Endothelial cell of umbilical vein (primary cell): ENCODE measurements at regions not wholly inside any gene's neighbourhood (a gene's known extent, or its start where the extent isn't known, plus 50 kb on each side); places are given as distances from the start of the nearest gene placed in this dataset.

Source experiments
- BruUV-seq: library from RNA; stranded (reverse); fragments of 400-500 nt; replicated peaks from 2 replicates; lab custom pipeline; 2021; lab: Mats Ljungman, UMichigan
- CTCF ChIA-PET: fragments of 300-600, 350-600 bp; sonication (Branson Sonifier 250); formaldehyde crosslinking; loops from one replicate; lab custom pipeline; 2021; ENCODE audit warnings: antibody characterized with exemption, inconsistent platforms; lab: Charles Lee
- POLR2A ChIA-PET: fragments of 300-600, 350-600 bp; sonication (Branson Sonifier 250); formaldehyde crosslinking; loops from one replicate; lab custom pipeline; 2021; ENCODE audit warnings: antibody characterized with exemption, inconsistent platforms; lab: Charles Lee
- DNase-seq: peaks from one replicate; pipeline ENCODE4 v3.0.0-alpha.2; 2011; ENCODE audit warnings: low read depth, low spot score
- FAIRE-seq: peaks from 2 replicates; lab custom pipeline; 2011; peaks lifted over from hg19 to GRCh38; lab: Jason Lieb, UNC
- H2AFZ ChIP-seq: 2 replicates; pipeline ENCODE4 v1.6.0; 2012; ENCODE audit warnings: low read depth, low read length, control low read depth, inconsistent platforms
- H3K27ac ChIP-seq: 2 replicates; pipeline ENCODE4 v1.5.1; 2011; ENCODE audit warnings: low read depth, mild to moderate bottlenecking, control low read depth, low read length, moderate library complexity; ENCODE audit not compliant: insufficient read depth
- H3K27me3 ChIP-seq, 2 experiments: 2 replicates each; pipeline versions ENCODE4 v1.6.0 to v1.6.1; 2011; ENCODE audit warnings: low read length in 2 of 2, mixed read lengths in 1 of 2; ENCODE audit not compliant: control insufficient read depth in 2 of 2, insufficient read depth in 2 of 2
- H3K36me3 ChIP-seq, 2 experiments: 2 replicates in 1 of 2; 3 replicates in 1 of 2; pipeline ENCODE4 v1.5.1; 2011; ENCODE audit warnings: low read length in 2 of 2, mild to moderate bottlenecking in 1 of 2, moderate library complexity in 1 of 2; ENCODE audit not compliant: control insufficient read depth in 2 of 2, insufficient read depth in 2 of 2; ENCODE audit errors: extremely low read depth in 1 of 2
- H3K4me1 ChIP-seq: 3 replicates; pipeline ENCODE4 v1.5.1; 2011; ENCODE audit warnings: mild to moderate bottlenecking, low read length; ENCODE audit not compliant: control insufficient read depth, insufficient read depth; ENCODE audit errors: extremely low read depth
- H3K4me2 ChIP-seq: 2 replicates; pipeline ENCODE4 v1.6.1; 2011; ENCODE audit warnings: low read length, control low read depth, mixed read lengths; ENCODE audit not compliant: insufficient read depth
- H3K4me3 ChIP-seq, 3 experiments: fragments of 200-600 bp in 1 of 3; sonication (generic), shearing (Covaris generic) in 1 of 3; replicated peaks in 1 of 3; 2 replicates each; pipeline ENCODE4 v1.5.1; 2011 to 2016; ENCODE audit warnings: control low read depth in 3 of 3, low read length in 3 of 3, mild to moderate bottlenecking in 2 of 3, inconsistent platforms in 1 of 3, low read depth in 1 of 3, moderate library complexity in 1 of 3; ENCODE audit not compliant: insufficient read depth in 1 of 3
- H3K79me2 ChIP-seq: 2 replicates; pipeline ENCODE4 v1.6.0; 2012; ENCODE audit warnings: low read length, inconsistent platforms; ENCODE audit not compliant: control insufficient read depth, insufficient read depth
- H3K9ac ChIP-seq: replicated peaks from 2 replicates; pipeline ENCODE3; 2011; ENCODE audit warnings: low read length, control low read depth; ENCODE audit not compliant: insufficient read depth; ENCODE audit errors: extremely low read depth
- H3K9me1 ChIP-seq: replicated peaks from 3 replicates; pipeline ENCODE4 v1.6.0; 2011; ENCODE audit warnings: mild to moderate bottlenecking, low read length; ENCODE audit not compliant: control insufficient read depth, insufficient read depth; ENCODE audit errors: extremely low read depth
- H3K9me3 ChIP-seq: replicated peaks from 2 replicates; pipeline ENCODE4 v1.5.1; 2012; ENCODE audit warnings: low read length, inconsistent platforms; ENCODE audit not compliant: control insufficient read depth, insufficient read depth
- H4K20me1 ChIP-seq: replicated peaks from 2 replicates; pipeline ENCODE3; 2011; ENCODE audit warnings: mild to moderate bottlenecking, low read length; ENCODE audit not compliant: control insufficient read depth, insufficient read depth; ENCODE audit errors: extremely low read depth
- CTCF ChIP-seq, 2 donors: IDR thresholded peaks; 1 replicate in 1 of 2; 2 replicates in 1 of 2; pipeline ENCODE4 v1.5.1; 2011; ENCODE audit warnings: low read length in 2 of 2, mild to moderate bottlenecking in 2 of 2, moderate library complexity in 2 of 2, control low read depth in 1 of 2, inconsistent platforms in 1 of 2, low read depth in 1 of 2; ENCODE audit not compliant: insufficient read depth in 1 of 2; ENCODE audit errors: extremely low read depth in 1 of 2
- EZH2 ChIP-seq: IDR thresholded peaks from 2 replicates; pipeline ENCODE4 v1.6.1; 2012; ENCODE audit warnings: borderline replicate concordance, low read depth, mild to moderate bottlenecking, moderate library complexity, low read length, inconsistent platforms; ENCODE audit not compliant: severe bottlenecking
- FOS ChIP-seq: IDR thresholded peaks from 2 replicates; pipeline ENCODE4 v1.6.1; 2011; ENCODE audit warnings: mild to moderate bottlenecking, low read length, moderate library complexity, borderline replicate concordance; ENCODE audit not compliant: insufficient read depth
- GATA2 ChIP-seq: IDR thresholded peaks from 2 replicates; pipeline ENCODE4 v1.7.0; 2011; ENCODE audit warnings: low read depth, mild to moderate bottlenecking, moderate library complexity, mixed read lengths, low read length; ENCODE audit not compliant: insufficient read length, insufficient read depth
- JUN ChIP-seq: IDR thresholded peaks from 2 replicates; pipeline ENCODE4 v1.6.1; 2011; ENCODE audit warnings: borderline replicate concordance, low read depth; ENCODE audit not compliant: insufficient read length, insufficient read depth
- MYC ChIP-seq: IDR thresholded peaks from one replicate; pipeline ENCODE4 v1.6.1; 2011; ENCODE audit warnings: mild to moderate bottlenecking, low read depth, low read length
- POLR2A ChIP-seq: IDR thresholded peaks from 2 replicates; pipeline ENCODE4 v1.6.1; 2012; ENCODE audit warnings: low read depth, mild to moderate bottlenecking, control low read depth, low read length
- POLR2AphosphoS5 ChIP-seq: IDR thresholded peaks from 2 replicates; pipeline ENCODE4 v1.6.1; 2012; ENCODE audit warnings: low read depth, mild to moderate bottlenecking, control low read depth, low read length, moderate library complexity; ENCODE audit not compliant: insufficient read depth
- dilution Hi-C: fragments of 300-500 bp; cut with MboI; formaldehyde crosslinking; loops from one replicate; pipeline ENCODE4 v1.15.0; 2019; ENCODE audit warnings: low sequenced_read_pairs; ENCODE audit not compliant: extremely low pct_ligation_motif_present
- intact Hi-C: fragments of 100-400 bp; cut with micrococcal nuclease; formaldehyde crosslinking; loops from one replicate; pipeline ENCODE4 v1.10.0; 2022
- TF ChIP-seq, protein P1 (sequence below): IDR thresholded peaks from 2 replicates; pipeline ENCODE4 v1.6.1; 2011; ENCODE audit not compliant: insufficient read depth, insufficient read length

DNA sequence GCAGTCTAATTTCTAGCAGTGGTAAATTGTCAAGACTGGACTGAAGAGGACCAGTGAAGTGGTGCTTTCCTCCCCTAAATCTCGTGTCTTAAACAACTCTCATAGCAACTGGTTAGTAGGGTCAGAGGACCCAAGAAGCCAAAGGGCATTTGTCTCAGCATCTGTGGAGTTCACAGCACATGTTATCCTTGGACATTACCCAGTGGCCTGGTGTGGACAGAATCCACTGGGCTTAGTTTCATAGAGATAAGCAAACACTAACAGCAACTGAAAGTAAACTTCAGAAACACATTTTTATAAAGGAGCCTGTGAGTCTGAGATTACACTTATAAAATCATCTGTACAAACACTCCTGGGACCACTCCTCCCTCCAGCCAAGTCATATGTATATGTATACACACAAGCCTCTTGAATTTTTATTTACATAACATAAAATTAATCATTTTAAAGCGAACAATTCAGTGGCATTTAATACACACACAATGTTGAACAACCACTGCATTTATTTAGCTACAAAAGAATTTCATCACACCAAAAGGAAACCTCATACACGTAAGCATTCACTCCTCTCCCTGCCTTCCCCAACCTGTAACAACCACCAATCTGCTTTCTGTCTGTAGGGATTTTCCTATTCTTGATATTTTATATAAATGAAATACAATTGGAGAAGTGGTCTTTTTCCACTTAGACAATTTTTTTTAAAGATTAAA, 457.8 kb downstream of the RASEF start:
- CTCF ChIA-PET = interaction anchor here (2.1 to 2.4 kb wide), 2 partner anchors 1082 to 1293 kb away, joined by 7 to 9 read pairs; no protein-coding TSS in a partner anchor
- no peak for DNase-seq

More for the DNA sequence above, 457.8 kb downstream of the RASEF start:
- Histone ChIP-seq H3K4me1 (no peaks in the 10 kb centered on the region), H3K9me3 (no peaks in the 10 kb centered on the region), H3K9ac (no peak overlapping the region), H3K4me3 (no peak overlapping the region), H3K27me3 (no peaks in the 10 kb centered on the region), H3K79me2 (no peaks in the 10 kb centered on the region), H3K27ac (no peak overlapping the region), H3K4me2 (no peak overlapping the region), H3K9me1 (no peaks in the 10 kb centered on the region), H4K20me1 (no peaks in the 10 kb centered on the region), H2AFZ (no peak overlapping the region), H3K36me3 (no peaks in the 10 kb centered on the region)
- dilution Hi-C loops (no loop called here), intact Hi-C loops (loop anchor here (5.0 to 10.0 kb wide), 4 partner anchors 357 to 1293 kb away; partner anchors contain the start of gene TLE1)
- no TSS peak for BruUV-seq
- FAIRE-seq = no peak
- TF ChIP-seq CTCF (IDR thresholded peaks at IDR 0.05; ENCODE audit: extremely low read depth in 1 of 2, insufficient read depth in 1 of 2, low read depth in 1 of 2, low read length in 2 of 2) (no peak), POLR2AphosphoS5 (no peak), FOS (no peak), POLR2A (no peak), MYC (no peak), JUN (no peak), GATA2 (no peak), EZH2 (no peak)
- TF ChIP-seq, protein P1, sequence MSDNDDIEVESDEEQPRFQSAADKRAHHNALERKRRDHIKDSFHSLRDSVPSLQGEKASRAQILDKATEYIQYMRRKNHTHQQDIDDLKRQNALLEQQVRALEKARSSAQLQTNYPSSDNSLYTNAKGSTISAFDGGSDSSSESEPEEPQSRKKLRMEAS = no peak
- POLR2A ChIA-PET = no interaction called here
